Esophagus muscularis mucosa (tissue), 4 donors: ENCODE measurements at regions not wholly inside any gene's neighbourhood (a gene's known extent, or its start where the extent isn't known, plus 50 kb on each side); places are given as distances from the start of the nearest gene placed in this dataset.

Source experiments
- DNase-seq: peaks from one replicate; pipeline ENCODE4 v3.0.0-alpha.2; 2017; ENCODE audit errors: extremely low spot score
- H3K27ac ChIP-seq, 4 donors: fragments of 200-600 bp; sonication (generic); replicated peaks in 1 of 4; 1 replicate in 3 of 4; 2 replicates in 1 of 4; pipeline ENCODE4 v1.5.1; 2016 to 2019; ENCODE audit warnings: mild to moderate bottlenecking in 1 of 4
- H3K27me3 ChIP-seq, 4 donors: fragments of 200-600 bp; sonication (generic); one replicate each; pipeline versions ENCODE4 v1.5.1 to v1.6.0; 2016 to 2019
- H3K36me3 ChIP-seq, 4 donors: fragments of 200-600 bp; sonication (generic); one replicate each; pipeline ENCODE4 v1.5.1; 2016 to 2019
- H3K4me1 ChIP-seq, 4 donors: fragments of 200-600 bp; sonication (generic); one replicate each; pipeline ENCODE4 v1.5.1; 2016 to 2019
- H3K4me3 ChIP-seq, 4 donors: fragments of 200-600 bp; sonication (generic); 1 replicate in 2 of 4; 2 replicates in 2 of 4; pipeline ENCODE4 v1.5.1; 2016 to 2019; ENCODE audit warnings: mild to moderate bottlenecking in 4 of 4, moderate library complexity in 1 of 4
- H3K9me3 ChIP-seq, 4 donors: fragments of 200-600 bp; sonication (generic); 1 replicate in 3 of 4; 2 replicates in 1 of 4; pipeline ENCODE4 v1.5.1; 2016 to 2019
- EP300 ChIP-seq: sonication (generic); formaldehyde crosslinking; IDR thresholded peaks from one replicate; pipeline ENCODE4 v1.6.1; 2017; ENCODE audit warnings: antibody characterized with exemption
- POLR2A ChIP-seq: fragments of 450-650 bp; IDR thresholded peaks from one replicate; pipeline ENCODE4 v1.6.1; 2017; ENCODE audit warnings: antibody characterized with exemption, moderate library complexity, mild to moderate bottlenecking, low read depth
- POLR2AphosphoS5 ChIP-seq, 2 donors: sonication (generic); formaldehyde crosslinking; IDR thresholded peaks; one replicate each; pipeline ENCODE4 v1.6.1; 2017; ENCODE audit warnings: antibody characterized with exemption in 2 of 2
- WGBS: methylation state at CpG from one replicate; pipeline ENCODE4 v1.1.5; 2018; 5-methylcytosine and 5-hydroxymethylcytosine counted together
- intact Hi-C: fragments of 100-400 bp; cut with DNase I; formaldehyde crosslinking; loops from one replicate; pipeline ENCODE4 v1.15.1; 2023
- TF ChIP-seq, protein P1 (sequence below), 3 experiments: fragments of 200-600 bp in 2 of 3; fragments of 450-650 bp in 1 of 3; sonication (generic) in 2 of 3; IDR thresholded peaks; one replicate each; pipeline ENCODE4 v1.5.1; 2017 to 2019; ENCODE audit warnings: antibody characterized with exemption in 3 of 3, mild to moderate bottlenecking in 2 of 3, moderate library complexity in 1 of 3

DNA sequence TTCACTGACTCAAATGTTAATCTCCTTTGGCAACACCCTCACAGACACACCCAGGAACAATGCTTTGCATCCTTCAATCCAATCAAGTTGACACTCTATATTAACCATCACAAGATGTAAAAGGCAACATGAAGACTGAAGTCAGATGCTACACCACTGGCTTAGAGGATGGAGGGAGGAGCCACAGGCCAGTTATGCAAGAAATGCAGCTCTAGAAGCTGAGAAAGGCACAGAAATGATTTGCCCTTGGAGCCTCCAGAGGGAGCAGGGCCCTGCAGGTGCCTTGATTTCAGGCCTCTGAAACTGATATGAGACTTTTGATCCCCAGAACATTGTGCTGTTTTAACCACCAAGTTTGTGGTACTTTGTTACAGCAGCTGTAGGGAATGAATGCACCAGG is 276.3 kb downstream of the KCNS3 start:
- H3K36me3 ChIP-seq, result no peaks in the 10 kb centered on the region
- no peaks in the 10 kb centered on the region for H3K27me3 ChIP-seq
- intact Hi-C loops, result no loop called here
- H3K9me3 ChIP-seq, result no peaks in the 10 kb centered on the region
- H3K27ac ChIP-seq, result no peak overlapping the region
- DNase-seq, result no peak
- no peak overlapping the region for H3K4me3 ChIP-seq
- peaks cover 0 to 4% (median 1%) of the 10 kb centered on the region in 4 donors for H3K4me1 ChIP-seq
- TF ChIP-seq, protein P1, sequence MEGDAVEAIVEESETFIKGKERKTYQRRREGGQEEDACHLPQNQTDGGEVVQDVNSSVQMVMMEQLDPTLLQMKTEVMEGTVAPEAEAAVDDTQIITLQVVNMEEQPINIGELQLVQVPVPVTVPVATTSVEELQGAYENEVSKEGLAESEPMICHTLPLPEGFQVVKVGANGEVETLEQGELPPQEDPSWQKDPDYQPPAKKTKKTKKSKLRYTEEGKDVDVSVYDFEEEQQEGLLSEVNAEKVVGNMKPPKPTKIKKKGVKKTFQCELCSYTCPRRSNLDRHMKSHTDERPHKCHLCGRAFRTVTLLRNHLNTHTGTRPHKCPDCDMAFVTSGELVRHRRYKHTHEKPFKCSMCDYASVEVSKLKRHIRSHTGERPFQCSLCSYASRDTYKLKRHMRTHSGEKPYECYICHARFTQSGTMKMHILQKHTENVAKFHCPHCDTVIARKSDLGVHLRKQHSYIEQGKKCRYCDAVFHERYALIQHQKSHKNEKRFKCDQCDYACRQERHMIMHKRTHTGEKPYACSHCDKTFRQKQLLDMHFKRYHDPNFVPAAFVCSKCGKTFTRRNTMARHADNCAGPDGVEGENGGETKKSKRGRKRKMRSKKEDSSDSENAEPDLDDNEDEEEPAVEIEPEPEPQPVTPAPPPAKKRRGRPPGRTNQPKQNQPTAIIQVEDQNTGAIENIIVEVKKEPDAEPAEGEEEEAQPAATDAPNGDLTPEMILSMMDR (IDR thresholded peaks at IDR 0.05), result no peak
- TF ChIP-seq EP300 (no peak), POLR2A (no peak), POLR2AphosphoS5 (IDR thresholded peaks at IDR 0.05) (no peak)

- TF ChIP-seq POLR2A (no peak), POLR2AphosphoS5 (IDR thresholded peaks at IDR 0.05) (no peak), EP300 (no peak)
- TF ChIP-seq, protein P1 (IDR thresholded peaks at IDR 0.05), result no peak
- H3K9me3 ChIP-seq, result no peaks in the 10 kb centered on the region
- DNase-seq, result no peak
- intact Hi-C loops, result no loop called here
- 89% methylated on average over 3 of the region's 3 CpGs for WGBS
- no peaks in the 10 kb centered on the region for H3K27me3 ChIP-seq
- no peaks in the 10 kb centered on the region for H3K4me1 ChIP-seq
- H3K36me3 ChIP-seq, result no peaks in the 10 kb centered on the region
- H3K4me3 ChIP-seq, result no peak overlapping the region
- no peak overlapping the region for H3K27ac ChIP-seq
These were observed 275.8 kb downstream of the KCNS3 start for GRCh38 chr2:18154259-18154658.

GRCh38 chr2:18153741-18154140 is 275.3 kb downstream of the KCNS3 start:
- H3K4me3 ChIP-seq, result no peak overlapping the region
- TF ChIP-seq, protein P1 (IDR thresholded peaks at IDR 0.05), result no peak
- no peak for TF ChIP-seq POLR2AphosphoS5 (IDR thresholded peaks at IDR 0.05)
- no peak for TF ChIP-seq POLR2A
- no peak for TF ChIP-seq EP300
- H3K36me3 ChIP-seq, result no peaks in the 10 kb centered on the region
- H3K9me3 ChIP-seq, result no peaks in the 10 kb centered on the region
- intact Hi-C loops, result no loop called here
- DNase-seq, result no peak
- WGBS, result 87% methylated on average over 1 of the region's 1 CpG
- no peak overlapping the region for H3K27ac ChIP-seq
- H3K4me1 ChIP-seq, result no peaks in the 10 kb centered on the region
- no peaks in the 10 kb centered on the region for H3K27me3 ChIP-seq

GRCh38 chr2:18151237-18151636 is 272.8 kb downstream of the KCNS3 start:
- no peak for DNase-seq
- WGBS, result 87% methylated on average over 4 of the region's 4 CpGs
- H3K9me3 ChIP-seq, result no peaks in the 10 kb centered on the region
- no peak overlapping the region for H3K4me3 ChIP-seq
- intact Hi-C loops, result loop anchor here (2.0 kb wide), 1 partner anchor 300 kb away; no protein-coding TSS in a partner anchor
- no peaks in the 10 kb centered on the region for H3K36me3 ChIP-seq
- TF ChIP-seq EP300, result no peak
- no peak for TF ChIP-seq POLR2AphosphoS5 (IDR thresholded peaks at IDR 0.05)
- no peak overlapping the region for H3K27ac ChIP-seq
- no peaks in the 10 kb centered on the region for H3K4me1 ChIP-seq
- H3K27me3 ChIP-seq, result no peaks in the 10 kb centered on the region

DNA sequence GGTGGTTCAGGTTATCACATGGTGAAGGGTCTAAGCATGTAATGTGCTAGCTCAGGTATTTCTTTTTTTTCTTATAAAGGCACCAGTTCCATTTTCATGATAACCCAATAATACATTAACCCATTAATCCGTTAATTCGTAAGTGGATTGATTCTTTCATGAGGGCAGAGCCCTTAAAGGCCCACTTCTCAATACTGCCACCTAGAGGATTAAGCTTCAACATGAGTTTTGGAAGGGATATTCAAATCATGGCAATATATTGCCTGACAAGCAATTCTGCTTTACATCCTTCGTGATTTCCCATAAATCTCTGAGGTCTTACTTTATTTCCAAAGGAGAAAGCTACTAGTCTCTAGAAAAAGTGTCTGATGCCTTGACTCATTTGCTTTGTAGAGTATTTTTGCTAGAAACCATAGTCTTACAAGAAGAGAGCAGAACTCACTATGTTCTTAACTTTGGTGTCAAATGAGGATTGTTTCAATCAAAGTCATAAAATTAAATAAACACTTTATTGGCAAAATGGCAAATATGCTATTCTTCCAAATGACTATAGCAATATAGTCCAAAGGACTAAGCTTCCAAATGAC is 271.3 kb downstream of the KCNS3 start:
- H3K27ac ChIP-seq, result no peak overlapping the region
- WGBS, result 19% methylated on average over 3 of the region's 3 CpGs
- H3K9me3 ChIP-seq, result no peaks in the 10 kb centered on the region
- intact Hi-C loops, result loop anchor here (2.0 kb wide), 1 partner anchor 299 kb away; no protein-coding TSS in a partner anchor
- DNase-seq, result no peak
- no peak overlapping the region for H3K4me3 ChIP-seq
- TF ChIP-seq EP300, result no peak
- no peak for TF ChIP-seq POLR2A
- TF ChIP-seq, protein P1 (IDR thresholded peaks at IDR 0.05), result peak; percentile 49 to 79 (median 66)
- no peak for TF ChIP-seq POLR2AphosphoS5 (IDR thresholded peaks at IDR 0.05)
- no peaks in the 10 kb centered on the region for H3K4me1 ChIP-seq
- H3K36me3 ChIP-seq, result no peaks in the 10 kb centered on the region
- no peaks in the 10 kb centered on the region for H3K27me3 ChIP-seq
